HEK293 (cell line): ENCODE measurements at regions not wholly inside any gene's neighbourhood (a gene's known extent, or its start where the extent isn't known, plus 50 kb on each side); places are given as distances from the start of the nearest gene placed in this dataset.

Experiments
- CTCF ChIA-PET: fragments of 350-600 bp; formaldehyde crosslinking; extraction: SDS; loops from one replicate; lab custom pipeline; 2021; ENCODE audit warnings: antibody characterized with exemption; lab: Yijun Ruan, JAX
- POLR2A ChIA-PET: fragments of 300-600 bp; formaldehyde crosslinking; extraction: SDS; loops from one replicate; lab custom pipeline; 2020; ENCODE audit warnings: antibody characterized with exemption, inconsistent platforms; lab: Yijun Ruan, JAX
- H3K27ac ChIP-seq: fragments of 200-500 bp; sonication (Bioruptor generic); 2 replicates; pipeline ENCODE4 v1.5.1; 2014; ENCODE audit warnings: low read depth, low read length, control low read depth, inconsistent platforms; ENCODE audit errors: extremely low read depth
- H3K36me3 ChIP-seq, 2 experiments: fragments of 200-500 bp in 1 of 2; sonication (Bioruptor generic) in 1 of 2; 1 replicate in 1 of 2; 2 replicates in 1 of 2; pipeline ENCODE4 v1.5.1; 2014 to 2017; ENCODE audit warnings: inconsistent platforms in 2 of 2, low read length in 2 of 2; ENCODE audit not compliant: control insufficient read depth in 2 of 2, insufficient read depth in 1 of 2
- H3K4me1 ChIP-seq: fragments of 200-500 bp; sonication (Bioruptor generic); 2 replicates; pipeline ENCODE4 v1.5.1; 2014; ENCODE audit warnings: mild to moderate bottlenecking, low read length, inconsistent platforms; ENCODE audit not compliant: control insufficient read depth, insufficient read depth
- H3K4me3 ChIP-seq: 2 replicates; pipeline ENCODE4 v1.5.1; 2011; ENCODE audit warnings: low read depth, mild to moderate bottlenecking, control low read depth, low read length, moderate library complexity
- H3K9me3 ChIP-seq: fragments of 200-500 bp; sonication (Bioruptor generic); 2 replicates; pipeline ENCODE4 v1.5.1; 2014; ENCODE audit warnings: low read depth, low read length, inconsistent platforms; ENCODE audit not compliant: control insufficient read depth, insufficient read depth
- INSM2 ChIP-seq: fragments of 450-650 bp; formaldehyde crosslinking; IDR thresholded peaks from 2 replicates; pipeline ENCODE4 v1.5.1; 2016; ENCODE audit warnings: missing biosample characterization, missing genetic modification characterization
- SP3 ChIP-seq: fragments of 450-650 bp; formaldehyde crosslinking; IDR thresholded peaks from 2 replicates; pipeline ENCODE4 v1.5.1; 2016; ENCODE audit warnings: missing biosample characterization, missing genetic modification characterization
- TSHZ1 ChIP-seq: fragments of 450-650 bp; formaldehyde crosslinking; IDR thresholded peaks from 2 replicates; pipeline ENCODE4 v1.5.1; 2016; ENCODE audit warnings: missing biosample characterization, missing genetic modification characterization, borderline replicate concordance
- ZBTB26 ChIP-seq: fragments of 450-650 bp; formaldehyde crosslinking; optimal IDR thresholded peaks from 2 replicates; pipeline ENCODE3; 2016; ENCODE audit warnings: missing biosample characterization, mild to moderate bottlenecking, missing genetic modification characterization
- ZNF19 ChIP-seq: fragments of 450-650 bp; formaldehyde crosslinking; IDR thresholded peaks from 2 replicates; pipeline ENCODE4; 2016; ENCODE audit warnings: missing biosample characterization, missing genetic modification characterization, low read depth
- ZNF221 ChIP-seq: fragments of 450-650 bp; formaldehyde crosslinking; IDR thresholded peaks from 2 replicates; pipeline ENCODE4 v1.5.1; 2017; ENCODE audit warnings: missing biosample characterization, missing genetic modification characterization, borderline replicate concordance
- ZNF324 ChIP-seq: fragments of 450-650 bp; formaldehyde crosslinking; IDR thresholded peaks from 2 replicates; pipeline ENCODE4 v1.5.1; 2016; ENCODE audit warnings: missing biosample characterization, missing genetic modification characterization
- ZNF335 ChIP-seq: fragments of 450-650 bp; formaldehyde crosslinking; conservative IDR thresholded peaks from 2 replicates; pipeline ENCODE4 v1.5.1; 2016; ENCODE audit warnings: missing biosample characterization, missing genetic modification characterization
- ZNF354C ChIP-seq: fragments of 450-650 bp; formaldehyde crosslinking; IDR thresholded peaks from 2 replicates; pipeline ENCODE4 v1.5.1; 2016; ENCODE audit warnings: missing biosample characterization, missing genetic modification characterization, low read depth, borderline replicate concordance
- ZNF416 ChIP-seq: fragments of 450-650 bp; formaldehyde crosslinking; IDR thresholded peaks from 2 replicates; pipeline ENCODE4 v1.5.1; 2016; ENCODE audit warnings: missing biosample characterization, missing genetic modification characterization
- ZNF548 ChIP-seq: fragments of 450-650 bp; formaldehyde crosslinking; IDR thresholded peaks from 2 replicates; pipeline ENCODE4 v1.5.1; 2016; ENCODE audit warnings: missing biosample characterization, missing genetic modification characterization
- ZNF639 ChIP-seq: fragments of 450-650 bp; formaldehyde crosslinking; IDR thresholded peaks from 2 replicates; pipeline ENCODE4 v1.5.1; 2016; ENCODE audit warnings: missing biosample characterization, missing genetic modification characterization
- ZNF670 ChIP-seq: fragments of 450-650 bp; formaldehyde crosslinking; IDR thresholded peaks from 2 replicates; pipeline ENCODE4 v1.5.1; 2016; ENCODE audit warnings: missing biosample characterization, missing genetic modification characterization, low read depth
- ZNF768 ChIP-seq: fragments of 450-650 bp; formaldehyde crosslinking; IDR thresholded peaks from 2 replicates; pipeline ENCODE4 v1.5.1; 2018; ENCODE audit warnings: missing biosample characterization, mild to moderate bottlenecking, missing genetic modification characterization

GRCh38 chr15:38658431-38658830 is 93.8 kb upstream of the RASGRP1 start:
- TF ChIP-seq ZNF670 (tag by site-specific recombination) (no peak), INSM2 (tag by site-specific recombination) (no peak)
- CTCF ChIA-PET = interaction anchor here (0.7 to 1.0 kb wide), 2 partner anchors 21 to 333 kb away, joined by 3 read pairs; no protein-coding TSS in a partner anchor
- Histone ChIP-seq H3K4me1 (no peaks in the 10 kb centered on the region), H3K9me3 (no peaks in the 10 kb centered on the region), H3K4me3 (no peak overlapping the region), H3K27ac (no peak overlapping the region), H3K36me3 (no peaks in the 10 kb centered on the region)
- POLR2A ChIA-PET = no interaction called here

DNA sequence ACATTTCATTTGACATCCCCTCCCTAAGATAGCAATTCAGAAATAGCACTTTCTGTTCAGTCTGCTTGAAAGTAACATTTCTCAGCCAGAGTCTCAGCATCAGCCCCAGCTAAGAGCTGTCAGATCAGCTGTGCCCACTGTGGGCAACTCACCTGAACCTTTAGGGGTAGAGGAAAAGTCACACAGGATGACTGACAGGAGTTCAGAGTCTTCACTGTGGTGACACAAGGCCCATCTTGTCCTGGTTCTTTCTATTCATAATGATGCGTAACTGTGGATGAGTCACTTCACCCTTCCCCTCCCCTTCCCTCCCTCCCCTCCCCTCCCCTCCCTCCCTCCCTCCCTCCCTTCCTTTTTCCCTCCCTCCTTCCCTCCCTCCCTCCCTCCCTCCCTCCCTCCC is 96.1 kb upstream of the RASGRP1 start:
- TF ChIP-seq ZNF354C (tag by site-specific recombination) (no peak), ZNF639 (tag by site-specific recombination) (no peak), ZNF335 (tag by site-specific recombination) (no peak), ZNF221 (no peak), ZBTB26 (tag by site-specific recombination) (no peak), ZNF416 (tag by site-specific recombination) (no peak), ZNF324 (tag by site-specific recombination) (no peak), ZNF670 (tag by site-specific recombination) (no peak), SP3 (tag by site-specific recombination) (no peak), ZNF768 (tag by site-specific recombination) (no peak), ZNF19 (tag by site-specific recombination) (no peak)
- H3K9me3 ChIP-seq = no peaks in the 10 kb centered on the region
- no peaks in the 10 kb centered on the region for H3K4me1 ChIP-seq
- H3K27ac ChIP-seq = no peak overlapping the region
- H3K4me3 ChIP-seq = no peak overlapping the region
- POLR2A ChIA-PET = no interaction called here
- CTCF ChIA-PET = interaction anchor here (0.6 kb wide), 1 partner anchor 11 kb away, joined by 3 read pairs; no protein-coding TSS in a partner anchor
- H3K36me3 ChIP-seq = no peaks in the 10 kb centered on the region

- H3K4me3 ChIP-seq = no peak overlapping the region
- CTCF ChIA-PET = interaction anchor here (0.6 to 1.5 kb wide), 2 partner anchors 9 to 99 kb away, joined by 3 to 4 read pairs; no protein-coding TSS in a partner anchor
- no peaks in the 10 kb centered on the region for H3K36me3 ChIP-seq
- POLR2A ChIA-PET = no interaction called here
- no peaks in the 10 kb centered on the region for H3K4me1 ChIP-seq
- no peak overlapping the region for H3K27ac ChIP-seq
- H3K9me3 ChIP-seq = no peaks in the 10 kb centered on the region
- TF ChIP-seq ZNF548 (tag by site-specific recombination) = no peak
- TF ChIP-seq TSHZ1 (tag by site-specific recombination) = no peak
- TF ChIP-seq, all 188 proteins: peak for 0
Observed at GRCh38 chr15:38662033-38662802, 97.6 kb upstream of the RASGRP1 start.
